ENCODE measurements at regions not wholly inside any gene's neighbourhood (a gene's known extent, or its start where the extent isn't known, plus 50 kb on each side); places are given as distances from the start of the nearest gene placed in this dataset.

DNA sequence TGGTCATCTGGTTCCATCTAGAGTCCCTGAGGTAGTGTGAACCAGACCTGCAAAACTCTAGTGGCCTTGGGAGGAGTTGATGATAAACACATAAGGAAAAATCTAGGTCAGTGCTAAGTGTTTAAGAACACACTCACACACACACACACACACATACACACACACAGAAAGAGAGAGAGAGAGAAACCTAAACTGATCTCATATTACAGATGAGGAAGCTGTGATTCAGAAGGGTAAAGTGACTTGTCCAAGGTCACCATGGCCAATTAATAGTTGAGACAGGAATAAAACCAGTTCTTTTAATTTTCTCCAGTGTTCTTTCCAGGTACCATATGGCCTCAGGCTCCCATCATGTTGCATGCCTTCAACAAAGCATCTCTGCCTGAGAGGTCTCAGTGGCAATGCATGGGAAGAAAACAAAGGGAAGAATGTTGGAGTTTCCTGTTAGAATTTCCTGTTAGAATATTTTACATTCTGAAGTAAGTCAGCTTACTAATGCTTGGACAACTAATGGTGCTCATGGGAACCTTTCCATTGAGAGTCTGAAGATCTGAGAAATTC, 77.3 kb upstream of the TSPAN2 start:
- POLR2A ChIA-PET, result no interaction called here
- CTCF ChIA-PET, result no interaction called here
- Histone ChIP-seq H3K27ac (ENCODE audit: low read depth in 1 of 2, low read length in 2 of 2) (no peak overlapping the region), H3K4me3 (ENCODE audit: low read length) (no peak overlapping the region), H3K4me1 (ENCODE audit: insufficient read depth, low read length) (no peaks in the 10 kb centered on the region), H3K9me3 (ENCODE audit: control insufficient read depth in 1 of 2, insufficient read depth in 1 of 2, low read length in 2 of 2) (no peaks in the 10 kb centered on the region), H3K27me3 (ENCODE audit: control insufficient read depth in 1 of 2, insufficient read depth in 2 of 2, low read length in 2 of 2) (peaks cover 3 to 8% of the 10 kb centered on the region in 2 experiments), H3K36me3 (ENCODE audit: insufficient read depth, low read length) (no peaks in the 10 kb centered on the region)
- H3K4me1 Mint-ChIP-seq (ENCODE audit: low read depth), result no peaks in the 10 kb centered on the region
- intact Hi-C loops (cut with DNase I, micrococcal nuclease), result no loop called here
- H3K27me3 Mint-ChIP-seq, result peaks cover 43% of the 10 kb centered on the region
- no peaks in the 10 kb centered on the region for H3K9me3 Mint-ChIP-seq
- H3K36me3 Mint-ChIP-seq (ENCODE audit: low read depth), result no peaks in the 10 kb centered on the region
- TF ChIP-seq, protein P1, sequence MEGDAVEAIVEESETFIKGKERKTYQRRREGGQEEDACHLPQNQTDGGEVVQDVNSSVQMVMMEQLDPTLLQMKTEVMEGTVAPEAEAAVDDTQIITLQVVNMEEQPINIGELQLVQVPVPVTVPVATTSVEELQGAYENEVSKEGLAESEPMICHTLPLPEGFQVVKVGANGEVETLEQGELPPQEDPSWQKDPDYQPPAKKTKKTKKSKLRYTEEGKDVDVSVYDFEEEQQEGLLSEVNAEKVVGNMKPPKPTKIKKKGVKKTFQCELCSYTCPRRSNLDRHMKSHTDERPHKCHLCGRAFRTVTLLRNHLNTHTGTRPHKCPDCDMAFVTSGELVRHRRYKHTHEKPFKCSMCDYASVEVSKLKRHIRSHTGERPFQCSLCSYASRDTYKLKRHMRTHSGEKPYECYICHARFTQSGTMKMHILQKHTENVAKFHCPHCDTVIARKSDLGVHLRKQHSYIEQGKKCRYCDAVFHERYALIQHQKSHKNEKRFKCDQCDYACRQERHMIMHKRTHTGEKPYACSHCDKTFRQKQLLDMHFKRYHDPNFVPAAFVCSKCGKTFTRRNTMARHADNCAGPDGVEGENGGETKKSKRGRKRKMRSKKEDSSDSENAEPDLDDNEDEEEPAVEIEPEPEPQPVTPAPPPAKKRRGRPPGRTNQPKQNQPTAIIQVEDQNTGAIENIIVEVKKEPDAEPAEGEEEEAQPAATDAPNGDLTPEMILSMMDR (IDR thresholded peaks at IDR 0.05), result no peak
- DNase-seq, result no peak
- H3K4me3 Mint-ChIP-seq, result no peak overlapping the region
- H3K27ac Mint-ChIP-seq, result no peak overlapping the region
- ATAC-seq (ENCODE audit: poor library complexity), result no peak

- intact Hi-C loops (cut with DNase I, micrococcal nuclease), result no loop called here
- no peaks in the 10 kb centered on the region for H3K9me3 ChIP-seq (ENCODE audit: control insufficient read depth in 1 of 2, insufficient read depth in 1 of 2, low read length in 2 of 2)
- peaks cover 3% of the 10 kb centered on the region in 2 experiments for H3K27me3 ChIP-seq (ENCODE audit: control insufficient read depth in 1 of 2, insufficient read depth in 2 of 2, low read length in 2 of 2)
- no peaks in the 10 kb centered on the region for H3K4me1 ChIP-seq (ENCODE audit: insufficient read depth, low read length)
- H3K36me3 Mint-ChIP-seq (ENCODE audit: low read depth), result no peaks in the 10 kb centered on the region
- H3K4me3 Mint-ChIP-seq, result no peak overlapping the region
- H3K27ac ChIP-seq (ENCODE audit: low read depth in 1 of 2, low read length in 2 of 2), result no peak overlapping the region
- TF ChIP-seq, protein P1 (IDR thresholded peaks at IDR 0.05), result no peak
- ChIA-PET POLR2A (no interaction called here), CTCF (no interaction called here)
- H3K27ac Mint-ChIP-seq, result no peak overlapping the region
- no peak for ATAC-seq (ENCODE audit: poor library complexity)
- no peaks in the 10 kb centered on the region for H3K36me3 ChIP-seq (ENCODE audit: insufficient read depth, low read length)
- no peak overlapping the region for H3K4me3 ChIP-seq (ENCODE audit: low read length)
- H3K4me1 Mint-ChIP-seq (ENCODE audit: low read depth), result no peaks in the 10 kb centered on the region
- DNase-seq, result no peak
- peaks cover 37% of the 10 kb centered on the region for H3K27me3 Mint-ChIP-seq
- H3K9me3 Mint-ChIP-seq, result no peaks in the 10 kb centered on the region
Measured at GRCh38 chr1:115165776-115166175, 76.5 kb upstream of the TSPAN2 start.

GRCh38 chr1:115164940-115165705, 75.8 kb upstream of the TSPAN2 start:
- H3K27ac Mint-ChIP-seq, result no peak overlapping the region
- POLR2A ChIA-PET, result no interaction called here

More at GRCh38 chr1:115164940-115165705, 75.8 kb upstream of the TSPAN2 start:
- Histone ChIP-seq H3K36me3 (ENCODE audit: insufficient read depth, low read length) (no peaks in the 10 kb centered on the region), H3K4me3 (ENCODE audit: low read length) (no peak overlapping the region), H3K27me3 (ENCODE audit: control insufficient read depth in 1 of 2, insufficient read depth in 2 of 2, low read length in 2 of 2) (peaks cover 3% of the 10 kb centered on the region in 2 experiments), H3K9me3 (ENCODE audit: control insufficient read depth in 1 of 2, insufficient read depth in 1 of 2, low read length in 2 of 2) (no peaks in the 10 kb centered on the region), H3K27ac (ENCODE audit: low read depth in 1 of 2, low read length in 2 of 2) (no peak overlapping the region), H3K4me1 (ENCODE audit: insufficient read depth, low read length) (no peaks in the 10 kb centered on the region)
- CTCF ChIA-PET, result no interaction called here
- TF ChIP-seq, protein P1 (IDR thresholded peaks at IDR 0.05), result no peak
- DNase-seq (no peak), ATAC-seq (ENCODE audit: poor library complexity) (no peak)
- Mint-ChIP-seq H3K4me3 (no peak overlapping the region), H3K27me3 (peaks cover 36% of the 10 kb centered on the region), H3K4me1 (ENCODE audit: low read depth) (no peaks in the 10 kb centered on the region), H3K36me3 (ENCODE audit: low read depth) (no peaks in the 10 kb centered on the region), H3K9me3 (no peaks in the 10 kb centered on the region)
- intact Hi-C loops (cut with DNase I, micrococcal nuclease), result no loop called here

All from CD4-positive, alpha-beta T cell (primary cell).